DND-41 (cell line): ENCODE measurements at regions not wholly inside any gene's neighbourhood (a gene's known extent, or its start where the extent isn't known, plus 50 kb on each side); places are given as distances from the start of the nearest gene placed in this dataset.

Experiments
- CTCF ChIP-seq: IDR thresholded peaks from 2 replicates; pipeline ENCODE4 v1.5.1; 2012; ENCODE audit warnings: borderline replicate concordance, low read length, moderate library complexity, mild to moderate bottlenecking; ENCODE audit not compliant: poor library complexity, severe bottlenecking; ENCODE audit errors: extremely low read depth
- EZH2 ChIP-seq: IDR thresholded peaks from 3 replicates; pipeline ENCODE4 v1.6.1; 2012; ENCODE audit warnings: borderline replicate concordance, low read depth, mild to moderate bottlenecking, moderate library complexity, low read length, inconsistent platforms; ENCODE audit not compliant: severe bottlenecking

- TF ChIP-seq CTCF (no peak), EZH2 (no peak)
Measured at GRCh38 chr10:93139059-93139655, 65.5 kb downstream of the CYP26A1 start.
